MM.1S (cell line): ENCODE measurements at regions not wholly inside any gene's neighbourhood (a gene's known extent, or its start where the extent isn't known, plus 50 kb on each side); places are given as distances from the start of the nearest gene placed in this dataset.

Experiments
- EZH2 ChIP-seq: fragments of 300-600 bp; sonication (generic); optimal IDR thresholded peaks from 2 replicates; pipeline ENCODE3; 2017; ENCODE audit warnings: low read depth, mild to moderate bottlenecking, antibody characterized with exemption, low read length, mixed read lengths
- TF ChIP-seq, protein P1 (sequence below): fragments of 300-600 bp; sonication (generic); IDR thresholded peaks from 2 replicates; pipeline ENCODE4 v1.5.1; 2016; ENCODE audit warnings: antibody characterized with exemption, low read length, mixed read lengths

DNA sequence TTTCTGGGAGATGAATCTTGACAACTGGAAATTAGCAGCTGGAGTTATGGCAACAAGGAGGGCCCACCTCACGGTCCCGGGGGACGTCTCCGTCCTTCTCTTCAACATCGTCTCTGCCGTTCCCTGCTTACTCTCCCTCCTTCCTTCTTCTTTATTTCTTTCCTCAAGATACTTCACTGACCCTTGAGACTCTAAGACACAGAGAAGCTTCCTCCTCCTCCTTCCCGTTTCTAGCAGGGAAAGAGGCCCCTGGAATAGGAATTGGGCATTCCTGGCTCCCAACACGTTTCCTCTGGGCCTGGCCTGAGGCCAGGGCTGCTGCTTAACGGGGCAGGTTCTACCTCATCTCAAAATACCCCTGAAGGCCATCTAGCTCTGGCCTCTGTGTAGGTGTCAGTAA, 189.9 kb upstream of the GMDS start:
- TF ChIP-seq, protein P1, sequence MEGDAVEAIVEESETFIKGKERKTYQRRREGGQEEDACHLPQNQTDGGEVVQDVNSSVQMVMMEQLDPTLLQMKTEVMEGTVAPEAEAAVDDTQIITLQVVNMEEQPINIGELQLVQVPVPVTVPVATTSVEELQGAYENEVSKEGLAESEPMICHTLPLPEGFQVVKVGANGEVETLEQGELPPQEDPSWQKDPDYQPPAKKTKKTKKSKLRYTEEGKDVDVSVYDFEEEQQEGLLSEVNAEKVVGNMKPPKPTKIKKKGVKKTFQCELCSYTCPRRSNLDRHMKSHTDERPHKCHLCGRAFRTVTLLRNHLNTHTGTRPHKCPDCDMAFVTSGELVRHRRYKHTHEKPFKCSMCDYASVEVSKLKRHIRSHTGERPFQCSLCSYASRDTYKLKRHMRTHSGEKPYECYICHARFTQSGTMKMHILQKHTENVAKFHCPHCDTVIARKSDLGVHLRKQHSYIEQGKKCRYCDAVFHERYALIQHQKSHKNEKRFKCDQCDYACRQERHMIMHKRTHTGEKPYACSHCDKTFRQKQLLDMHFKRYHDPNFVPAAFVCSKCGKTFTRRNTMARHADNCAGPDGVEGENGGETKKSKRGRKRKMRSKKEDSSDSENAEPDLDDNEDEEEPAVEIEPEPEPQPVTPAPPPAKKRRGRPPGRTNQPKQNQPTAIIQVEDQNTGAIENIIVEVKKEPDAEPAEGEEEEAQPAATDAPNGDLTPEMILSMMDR: no peak
- no peak for TF ChIP-seq EZH2
